Activated CD4-positive, alpha-beta T cell treated with anti-CD3 and anti-CD28 coated beads for 48 hours (primary cell): ENCODE measurements at regions not wholly inside any gene's neighbourhood (a gene's known extent, or its start where the extent isn't known, plus 50 kb on each side); places are given as distances from the start of the nearest gene placed in this dataset.
"Not testable (repeated sequence)": the region's sequence is repeated elsewhere in the genome, so short reads cannot be mapped to it uniquely, and the experiment has no call there.

Experiments used
- DNase-seq: peaks from one replicate; pipeline ENCODE4 v3.0.0-alpha.2; 2020

GRCh38 chr2:59856391-59856790, 697.1 kb downstream of the BCL11A start:
- DNase-seq, result no peak

- no peak for DNase-seq
Measured at GRCh38 chr2:59853032-59853431, 700.4 kb downstream of the BCL11A start.

- DNase-seq, result no peak
Measured at GRCh38 chr2:59851836-59852475, 701.5 kb downstream of the BCL11A start.

- no peak for DNase-seq
Measured at GRCh38 chr2:59850554-59850953, 702.9 kb downstream of the BCL11A start.

GRCh38 chr2:59833941-59834340, 719.5 kb downstream of the BCL11A start:
- no peak for DNase-seq

- DNase-seq, result no peak
Measured at GRCh38 chr2:59830601-59831000, 722.9 kb downstream of the BCL11A start.

GRCh38 chr2:59827677-59828076, 725.8 kb downstream of the BCL11A start:
- DNase-seq, result no peak

- no peak for DNase-seq
Measured at GRCh38 chr2:59826177-59826576, 727.3 kb downstream of the BCL11A start.

- DNase-seq, result no peak
Measured at GRCh38 chr2:59824314-59824713, 729.1 kb downstream of the BCL11A start.

- DNase-seq, result no peak
Measured at GRCh38 chr2:59816075-59816474, 737.4 kb downstream of the BCL11A start.

- not testable (repeated sequence) for DNase-seq
Measured at GRCh38 chr2:59810283-59810682, 743.2 kb downstream of the BCL11A start.

GRCh38 chr2:59806486-59806885, 747.0 kb downstream of the BCL11A start:
- no peak for DNase-seq

- no peak for DNase-seq
Measured at GRCh38 chr2:59804732-59805131, 748.7 kb downstream of the BCL11A start.

- no peak for DNase-seq
Measured at GRCh38 chr2:59803586-59803985, 749.9 kb downstream of the BCL11A start.

- DNase-seq, result no peak
Measured at GRCh38 chr2:59798687-59799232, 754.7 kb downstream of the BCL11A start.

GRCh38 chr2:59791004-59791618, 762.3 kb downstream of the BCL11A start:
- DNase-seq, result no peak

- no peak for DNase-seq
Measured at GRCh38 chr2:59790186-59791003, 763.1 kb downstream of the BCL11A start.

GRCh38 chr2:59789523-59789922, 763.9 kb downstream of the BCL11A start:
- DNase-seq, result no peak

GRCh38 chr2:59787095-59787494, 766.4 kb downstream of the BCL11A start:
- no peak for DNase-seq

- DNase-seq, result no peak
Measured at GRCh38 chr2:59786684-59787083, 766.8 kb downstream of the BCL11A start.

- no peak for DNase-seq
Measured at GRCh38 chr2:59779571-59779970, 773.9 kb downstream of the BCL11A start.

GRCh38 chr2:59777120-59777519, 776.3 kb downstream of the BCL11A start:
- no peak for DNase-seq

GRCh38 chr2:59776726-59777008, 776.8 kb downstream of the BCL11A start:
- DNase-seq, result no peak

GRCh38 chr2:59774821-59775433, 778.5 kb downstream of the BCL11A start:
- no peak for DNase-seq
